Liver (tissue), 8 donors: ENCODE measurements at regions not wholly inside any gene's neighbourhood (a gene's known extent, or its start where the extent isn't known, plus 50 kb on each side); places are given as distances from the start of the nearest gene placed in this dataset.

ENCODE experiments used
- DNase-seq: peaks from one replicate; pipeline ENCODE4 v3.0.0-alpha.2; 2017; ENCODE audit warnings: low spot score
- H3K27ac ChIP-seq, 2 donors: one replicate each; pipeline ENCODE4 v1.7.0; 2013; ENCODE audit warnings: inconsistent platforms in 2 of 2, low read length in 2 of 2, control low read depth in 1 of 2, low read depth in 1 of 2, mild to moderate bottlenecking in 1 of 2
- H3K27me3 ChIP-seq, 4 donors: one replicate each; pipeline versions ENCODE4 v1.6.1 to v1.7.0; 2013; ENCODE audit warnings: low read length in 3 of 4, inconsistent platforms in 1 of 4, mild to moderate bottlenecking in 1 of 4, moderate library complexity in 1 of 4; ENCODE audit not compliant: control insufficient read depth in 4 of 4, insufficient read depth in 4 of 4
- H3K36me3 ChIP-seq, 4 donors: one replicate each; pipeline versions ENCODE4 v1.6.1 to v1.7.0; 2013; ENCODE audit warnings: low read length in 3 of 4, mild to moderate bottlenecking in 3 of 4, low read depth in 1 of 4, moderate library complexity in 1 of 4; ENCODE audit not compliant: control insufficient read depth in 4 of 4, insufficient read depth in 3 of 4
- H3K4me1 ChIP-seq, 4 donors: one replicate each; pipeline versions ENCODE4 v1.6.1 to v1.7.0; 2013; ENCODE audit warnings: low read length in 3 of 4, mild to moderate bottlenecking in 3 of 4, moderate library complexity in 1 of 4; ENCODE audit not compliant: control insufficient read depth in 4 of 4, insufficient read depth in 4 of 4
- H3K4me3 ChIP-seq, 3 donors: one replicate each; pipeline versions ENCODE4 v1.6.1 to v1.7.0; 2013; ENCODE audit warnings: low read length in 3 of 3, control low read depth in 1 of 3, low read depth in 1 of 3, mild to moderate bottlenecking in 1 of 3
- H3K9ac ChIP-seq, 2 donors: one replicate each; pipeline ENCODE4 v1.7.0; 2013; ENCODE audit warnings: low read length in 2 of 2, mild to moderate bottlenecking in 2 of 2, moderate library complexity in 2 of 2, control low read depth in 1 of 2, low read depth in 1 of 2
- H3K9me3 ChIP-seq, 4 donors: one replicate each; pipeline versions ENCODE4 v1.6.1 to v1.7.0; 2013; ENCODE audit warnings: low read length in 3 of 4; ENCODE audit not compliant: control insufficient read depth in 4 of 4
- ATF3 ChIP-seq: IDR thresholded peaks from 2 replicates; pipeline ENCODE4 v1.6.1; 2016; ENCODE audit warnings: antibody characterized with exemption
- EGR1 ChIP-seq, 2 donors: IDR thresholded peaks; 2 replicates each; pipeline ENCODE4 v1.6.1; 2016 to 2018; ENCODE audit warnings: antibody characterized with exemption in 2 of 2, low read depth in 2 of 2
- FOXA1 ChIP-seq: IDR thresholded peaks from 2 replicates; pipeline ENCODE4 v1.6.1; 2016; ENCODE audit warnings: antibody characterized with exemption
- FOXA2 ChIP-seq: IDR thresholded peaks from 2 replicates; pipeline ENCODE4 v1.6.1; 2016; ENCODE audit warnings: antibody characterized with exemption
- GABPA ChIP-seq, 2 donors: IDR thresholded peaks in 1 of 2; conservative IDR thresholded peaks in 1 of 2; 2 replicates each; pipeline ENCODE4 v1.6.1; 2016; ENCODE audit warnings: antibody characterized with exemption in 2 of 2, mild to moderate bottlenecking in 1 of 2, moderate library complexity in 1 of 2
- HNF4A ChIP-seq, 2 donors: conservative IDR thresholded peaks; 2 replicates each; pipeline ENCODE4 v1.6.1; 2016; ENCODE audit warnings: antibody characterized with exemption in 2 of 2, mild to moderate bottlenecking in 2 of 2
- HNF4G ChIP-seq: IDR thresholded peaks from 2 replicates; pipeline ENCODE4 v1.6.1; 2016; ENCODE audit warnings: antibody characterized with exemption
- JUND ChIP-seq, 2 donors: IDR thresholded peaks; 2 replicates each; pipeline ENCODE4 v1.6.1; 2016; ENCODE audit warnings: antibody characterized with exemption in 2 of 2
- NR2F2 ChIP-seq: IDR thresholded peaks from 2 replicates; pipeline ENCODE4 v1.6.1; 2016; ENCODE audit warnings: antibody characterized with exemption
- RAD21 ChIP-seq, 2 donors: IDR thresholded peaks; 2 replicates each; pipeline ENCODE4 v1.6.1; 2016; ENCODE audit warnings: antibody characterized with exemption in 2 of 2, mild to moderate bottlenecking in 2 of 2
- RXRA ChIP-seq, 2 donors: IDR thresholded peaks; 2 replicates each; pipeline ENCODE4 v1.6.1; 2017 to 2018; ENCODE audit warnings: antibody characterized with exemption in 2 of 2, mild to moderate bottlenecking in 1 of 2
- SP1 ChIP-seq: IDR thresholded peaks from 2 replicates; pipeline ENCODE4 v1.6.1; 2018; ENCODE audit warnings: antibody characterized with exemption, mild to moderate bottlenecking
- TAF1 ChIP-seq: conservative IDR thresholded peaks from 2 replicates; pipeline ENCODE4 v1.6.1; 2016; ENCODE audit warnings: antibody characterized with exemption, mild to moderate bottlenecking
- YY1 ChIP-seq: IDR thresholded peaks from 2 replicates; pipeline ENCODE4 v1.6.1; 2016; ENCODE audit warnings: antibody characterized with exemption, mild to moderate bottlenecking
- ZBTB33 ChIP-seq: IDR thresholded peaks from 2 replicates; pipeline ENCODE4 v1.6.1; 2016; ENCODE audit warnings: antibody characterized with exemption
- WGBS: extraction: QIAGEN DNeasy Blood & Tissue Kit; methylation state at CpG from one replicate; pipeline ENCODE4 v1.1.7; 2013; 5-methylcytosine and 5-hydroxymethylcytosine counted together
- TF ChIP-seq, protein P1 (sequence below): IDR thresholded peaks from 2 replicates; pipeline ENCODE4 v1.6.1; 2016; ENCODE audit warnings: antibody characterized with exemption
- TF ChIP-seq, protein P2 (sequence below): fragments of 150-350 bp; IDR thresholded peaks from 2 replicates; pipeline ENCODE4 v1.5.1; 2017; ENCODE audit warnings: improper control_type of control experiment, low read depth, low read length; ENCODE audit not compliant: missing input control
- TF ChIP-seq, protein P3 (sequence below): IDR thresholded peaks from 2 replicates; pipeline ENCODE4 v1.6.1; 2016; ENCODE audit warnings: antibody characterized with exemption, mild to moderate bottlenecking
- donor health status: healthy.
- donor health status: healthy.
- donor health status: healthy.
- donor health status: healthy.
- donor health status: healthy.

- 76% methylated on average over 7 of the region's 7 CpGs for WGBS
- Histone ChIP-seq H3K27me3 (peaks cover 0 to 3% (median 0%) of the 10 kb centered on the region in 4 donors), H3K4me3 (no peak overlapping the region), H3K27ac (no peak overlapping the region), H3K4me1 (no peaks in the 10 kb centered on the region), H3K9me3 (no peaks in the 10 kb centered on the region), H3K9ac (no peak overlapping the region), H3K36me3 (no peaks in the 10 kb centered on the region)
- no peak for DNase-seq
- TF ChIP-seq, protein P1, sequence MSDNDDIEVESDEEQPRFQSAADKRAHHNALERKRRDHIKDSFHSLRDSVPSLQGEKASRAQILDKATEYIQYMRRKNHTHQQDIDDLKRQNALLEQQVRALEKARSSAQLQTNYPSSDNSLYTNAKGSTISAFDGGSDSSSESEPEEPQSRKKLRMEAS = no peak
- TF ChIP-seq FOXA1 (no peak), HNF4G (no peak), RAD21 (IDR thresholded peaks at IDR 0.05) (no peak), YY1 (no peak), EGR1 (IDR thresholded peaks at IDR 0.05; ENCODE audit: low read depth in 2 of 2) (no peak), GABPA (IDR thresholded peaks at IDR 0.05 in 1 of 2, conservative IDR thresholded peaks at IDR 0.05 in 1 of 2) (no peak), JUND (IDR thresholded peaks at IDR 0.05) (no peak), RXRA (IDR thresholded peaks at IDR 0.05) (no peak), NR2F2 (no peak), TAF1 (no peak), HNF4A (conservative IDR thresholded peaks at IDR 0.05) (no peak)
Measured at GRCh38 chr10:69739634-69740033, 62.1 kb upstream of the COL13A1 start.

GRCh38 chr10:69740126-69740525 is 61.6 kb upstream of the COL13A1 start:
- H3K36me3 ChIP-seq = no peaks in the 10 kb centered on the region
- no peaks in the 10 kb centered on the region for H3K9me3 ChIP-seq
- WGBS = 75% methylated on average over 3 of the region's 3 CpGs
- no peak for TF ChIP-seq YY1
- no peak for TF ChIP-seq HNF4G
- TF ChIP-seq ATF3 = no peak
- TF ChIP-seq, protein P2, sequence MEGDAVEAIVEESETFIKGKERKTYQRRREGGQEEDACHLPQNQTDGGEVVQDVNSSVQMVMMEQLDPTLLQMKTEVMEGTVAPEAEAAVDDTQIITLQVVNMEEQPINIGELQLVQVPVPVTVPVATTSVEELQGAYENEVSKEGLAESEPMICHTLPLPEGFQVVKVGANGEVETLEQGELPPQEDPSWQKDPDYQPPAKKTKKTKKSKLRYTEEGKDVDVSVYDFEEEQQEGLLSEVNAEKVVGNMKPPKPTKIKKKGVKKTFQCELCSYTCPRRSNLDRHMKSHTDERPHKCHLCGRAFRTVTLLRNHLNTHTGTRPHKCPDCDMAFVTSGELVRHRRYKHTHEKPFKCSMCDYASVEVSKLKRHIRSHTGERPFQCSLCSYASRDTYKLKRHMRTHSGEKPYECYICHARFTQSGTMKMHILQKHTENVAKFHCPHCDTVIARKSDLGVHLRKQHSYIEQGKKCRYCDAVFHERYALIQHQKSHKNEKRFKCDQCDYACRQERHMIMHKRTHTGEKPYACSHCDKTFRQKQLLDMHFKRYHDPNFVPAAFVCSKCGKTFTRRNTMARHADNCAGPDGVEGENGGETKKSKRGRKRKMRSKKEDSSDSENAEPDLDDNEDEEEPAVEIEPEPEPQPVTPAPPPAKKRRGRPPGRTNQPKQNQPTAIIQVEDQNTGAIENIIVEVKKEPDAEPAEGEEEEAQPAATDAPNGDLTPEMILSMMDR = no peak
- no peak for TF ChIP-seq SP1
- no peak for TF ChIP-seq TAF1
- no peak for TF ChIP-seq JUND (IDR thresholded peaks at IDR 0.05)
- TF ChIP-seq FOXA2 = no peak
- TF ChIP-seq NR2F2 = no peak
- no peak for TF ChIP-seq RAD21 (IDR thresholded peaks at IDR 0.05)
- TF ChIP-seq, protein P3, sequence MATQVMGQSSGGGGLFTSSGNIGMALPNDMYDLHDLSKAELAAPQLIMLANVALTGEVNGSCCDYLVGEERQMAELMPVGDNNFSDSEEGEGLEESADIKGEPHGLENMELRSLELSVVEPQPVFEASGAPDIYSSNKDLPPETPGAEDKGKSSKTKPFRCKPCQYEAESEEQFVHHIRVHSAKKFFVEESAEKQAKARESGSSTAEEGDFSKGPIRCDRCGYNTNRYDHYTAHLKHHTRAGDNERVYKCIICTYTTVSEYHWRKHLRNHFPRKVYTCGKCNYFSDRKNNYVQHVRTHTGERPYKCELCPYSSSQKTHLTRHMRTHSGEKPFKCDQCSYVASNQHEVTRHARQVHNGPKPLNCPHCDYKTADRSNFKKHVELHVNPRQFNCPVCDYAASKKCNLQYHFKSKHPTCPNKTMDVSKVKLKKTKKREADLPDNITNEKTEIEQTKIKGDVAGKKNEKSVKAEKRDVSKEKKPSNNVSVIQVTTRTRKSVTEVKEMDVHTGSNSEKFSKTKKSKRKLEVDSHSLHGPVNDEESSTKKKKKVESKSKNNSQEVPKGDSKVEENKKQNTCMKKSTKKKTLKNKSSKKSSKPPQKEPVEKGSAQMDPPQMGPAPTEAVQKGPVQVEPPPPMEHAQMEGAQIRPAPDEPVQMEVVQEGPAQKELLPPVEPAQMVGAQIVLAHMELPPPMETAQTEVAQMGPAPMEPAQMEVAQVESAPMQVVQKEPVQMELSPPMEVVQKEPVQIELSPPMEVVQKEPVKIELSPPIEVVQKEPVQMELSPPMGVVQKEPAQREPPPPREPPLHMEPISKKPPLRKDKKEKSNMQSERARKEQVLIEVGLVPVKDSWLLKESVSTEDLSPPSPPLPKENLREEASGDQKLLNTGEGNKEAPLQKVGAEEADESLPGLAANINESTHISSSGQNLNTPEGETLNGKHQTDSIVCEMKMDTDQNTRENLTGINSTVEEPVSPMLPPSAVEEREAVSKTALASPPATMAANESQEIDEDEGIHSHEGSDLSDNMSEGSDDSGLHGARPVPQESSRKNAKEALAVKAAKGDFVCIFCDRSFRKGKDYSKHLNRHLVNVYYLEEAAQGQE = no peak
- no peak for TF ChIP-seq RXRA (IDR thresholded peaks at IDR 0.05)
- no peak for TF ChIP-seq ZBTB33
- no peak for TF ChIP-seq HNF4A (conservative IDR thresholded peaks at IDR 0.05)
- TF ChIP-seq, protein P1 = no peak
- no peak for TF ChIP-seq EGR1 (IDR thresholded peaks at IDR 0.05; ENCODE audit: low read depth in 2 of 2)
- TF ChIP-seq FOXA1 = no peak
- H3K27ac ChIP-seq = no peak overlapping the region
- H3K9ac ChIP-seq = no peak overlapping the region
- H3K4me3 ChIP-seq = no peak overlapping the region
- H3K27me3 ChIP-seq = peaks cover 0 to 3% (median 0%) of the 10 kb centered on the region in 4 donors
- no peaks in the 10 kb centered on the region for H3K4me1 ChIP-seq
- DNase-seq = no peak
